ENCODE measurements at regions not wholly inside any gene's neighbourhood (a gene's known extent, or its start where the extent isn't known, plus 50 kb on each side); places are given as distances from the start of the nearest gene placed in this dataset.
A peak's percentile ranks its signal among the peaks of the same experiment; 100 is the strongest.

DNA sequence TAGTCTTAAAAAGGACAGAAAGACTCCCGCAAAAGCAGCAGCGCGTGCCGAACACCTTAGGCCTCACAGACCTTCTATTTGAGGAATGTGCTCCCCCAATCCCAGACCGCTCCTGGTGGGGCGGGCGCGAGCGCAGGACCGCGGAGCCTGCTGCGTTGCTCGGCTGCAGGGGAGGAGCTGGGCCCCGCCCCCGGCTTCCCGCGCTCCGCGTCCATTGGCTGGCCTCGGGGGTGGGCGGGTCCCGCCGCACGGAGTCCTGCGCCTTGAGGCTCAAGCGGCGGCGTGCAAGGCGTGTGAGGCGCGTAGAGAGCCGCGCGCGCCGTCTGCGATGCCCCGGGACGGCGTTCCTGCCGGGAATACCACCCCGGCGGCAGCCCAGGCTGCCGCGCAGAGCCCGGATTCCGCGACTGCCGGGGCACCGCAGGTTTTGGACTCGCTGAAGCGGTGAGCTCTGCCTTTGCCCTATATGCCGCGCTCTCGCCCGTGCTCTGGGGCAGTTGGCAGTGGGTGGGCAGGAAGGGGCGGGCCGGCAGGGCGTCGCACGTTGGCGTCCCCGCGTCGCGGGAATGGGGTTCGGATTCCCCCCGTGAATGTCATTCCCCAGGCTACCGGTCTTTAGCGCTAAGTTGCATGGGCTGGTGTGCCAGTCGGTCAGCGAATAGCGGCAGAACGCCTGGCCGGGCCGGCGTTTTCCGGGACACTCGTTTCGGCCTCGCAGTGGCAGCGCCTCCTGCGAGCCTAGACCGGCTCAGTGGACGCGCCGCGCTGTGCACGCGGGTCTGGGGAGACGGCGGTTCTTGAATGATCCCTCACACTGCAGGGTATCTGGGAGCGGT is 49.6 kb upstream of the PAIP2B start (continued):
- TF ChIP-seq ZNF112 (tag by site-specific recombination; IDR thresholded peaks at IDR 0.05) (no peak), KLF10 (tag by site-specific recombination; IDR thresholded peaks at IDR 0.05) (peak; percentile 51), ZFHX2 (tag by site-specific recombination; conservative IDR thresholded peaks at IDR 0.05) (peak; percentile 77), SETDB1 (IDR thresholded peaks at IDR 0.05; ENCODE audit: insufficient read length, low read length) (peak; percentile 55), ZSCAN30 (tag by site-specific recombination; IDR thresholded peaks at IDR 0.05) (0 out of 2 replicates have a peak, but pooled peaks have one; percentile 37), ZNF660 (tag by site-specific recombination; IDR thresholded peaks at IDR 0.05) (0 out of 2 replicates have a peak, but pooled peaks have one; percentile 39), ZSCAN16 (tag by site-specific recombination; IDR thresholded peaks at IDR 0.05) (peak; percentile 96), ZFP41 (tag by site-specific recombination; IDR thresholded peaks at IDR 0.05; ENCODE audit: borderline replicate concordance) (no peak), KLF16 (tag by site-specific recombination; IDR thresholded peaks at IDR 0.05) (peak; percentile 95), ZEB2 (tag by site-specific recombination; IDR thresholded peaks at IDR 0.05) (0 out of 2 replicates have a peak, but pooled peaks have one; percentile 17), ZNF2 (tag by site-specific recombination; IDR thresholded peaks at IDR 0.05) (peak; percentile 49; the same call in 1 of the 2 replicates), ZNF792 (tag by site-specific recombination; IDR thresholded peaks at IDR 0.05) (no peak), BCL11B (tag by site-specific recombination; IDR thresholded peaks at IDR 0.05; ENCODE audit: low read depth) (no peak), ZNF600 (tag by site-specific recombination; IDR thresholded peaks at IDR 0.05) (peak; percentile 94), ZBTB20 (tag by site-specific recombination; IDR thresholded peaks at IDR 0.05) (peak; percentile 84), EGR2 (tag by site-specific recombination; IDR thresholded peaks at IDR 0.05; ENCODE audit: low read depth) (peak; percentile 37; the same call in 1 of the 2 replicates), SP3 (tag by site-specific recombination; IDR thresholded peaks at IDR 0.05) (peak; percentile 71), KLF8 (tag by site-specific recombination; IDR thresholded peaks at IDR 0.05) (peak; percentile 64; the same call in 1 of the 2 replicates), ZIC2 (tag by site-specific recombination; IDR thresholded peaks at IDR 0.05) (peak; percentile 37), KLF1 (tag by site-specific recombination; IDR thresholded peaks at IDR 0.05) (peak; percentile 53)
- TF ChIP-seq, protein P1, sequence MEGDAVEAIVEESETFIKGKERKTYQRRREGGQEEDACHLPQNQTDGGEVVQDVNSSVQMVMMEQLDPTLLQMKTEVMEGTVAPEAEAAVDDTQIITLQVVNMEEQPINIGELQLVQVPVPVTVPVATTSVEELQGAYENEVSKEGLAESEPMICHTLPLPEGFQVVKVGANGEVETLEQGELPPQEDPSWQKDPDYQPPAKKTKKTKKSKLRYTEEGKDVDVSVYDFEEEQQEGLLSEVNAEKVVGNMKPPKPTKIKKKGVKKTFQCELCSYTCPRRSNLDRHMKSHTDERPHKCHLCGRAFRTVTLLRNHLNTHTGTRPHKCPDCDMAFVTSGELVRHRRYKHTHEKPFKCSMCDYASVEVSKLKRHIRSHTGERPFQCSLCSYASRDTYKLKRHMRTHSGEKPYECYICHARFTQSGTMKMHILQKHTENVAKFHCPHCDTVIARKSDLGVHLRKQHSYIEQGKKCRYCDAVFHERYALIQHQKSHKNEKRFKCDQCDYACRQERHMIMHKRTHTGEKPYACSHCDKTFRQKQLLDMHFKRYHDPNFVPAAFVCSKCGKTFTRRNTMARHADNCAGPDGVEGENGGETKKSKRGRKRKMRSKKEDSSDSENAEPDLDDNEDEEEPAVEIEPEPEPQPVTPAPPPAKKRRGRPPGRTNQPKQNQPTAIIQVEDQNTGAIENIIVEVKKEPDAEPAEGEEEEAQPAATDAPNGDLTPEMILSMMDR (tag by site-specific recombination; IDR thresholded peaks at IDR 0.05), result peak; percentile 55
- TF ChIP-seq, protein P2, sequence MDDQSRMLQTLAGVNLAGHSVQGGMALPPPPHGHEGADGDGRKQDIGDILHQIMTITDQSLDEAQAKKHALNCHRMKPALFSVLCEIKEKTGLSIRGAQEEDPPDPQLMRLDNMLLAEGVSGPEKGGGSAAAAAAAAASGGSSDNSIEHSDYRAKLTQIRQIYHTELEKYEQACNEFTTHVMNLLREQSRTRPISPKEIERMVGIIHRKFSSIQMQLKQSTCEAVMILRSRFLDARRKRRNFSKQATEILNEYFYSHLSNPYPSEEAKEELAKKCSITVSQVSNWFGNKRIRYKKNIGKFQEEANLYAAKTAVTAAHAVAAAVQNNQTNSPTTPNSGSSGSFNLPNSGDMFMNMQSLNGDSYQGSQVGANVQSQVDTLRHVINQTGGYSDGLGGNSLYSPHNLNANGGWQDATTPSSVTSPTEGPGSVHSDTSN (CRISPR knock-in tag; IDR thresholded peaks at IDR 0.05), result peak; percentile 58
